HG02759 (cell line): ENCODE measurements at regions not wholly inside any gene's neighbourhood (a gene's known extent, or its start where the extent isn't known, plus 50 kb on each side); places are given as distances from the start of the nearest gene placed in this dataset.

ENCODE experiments used
- ATAC-seq: cut with Tn5 transposase; IDR thresholded peaks from one replicate; pipeline ENCODE4 v1.9.1; 2021; ENCODE audit warnings: mild to moderate bottlenecking, moderate library complexity; ENCODE audit not compliant: unreplicated experiment

DNA sequence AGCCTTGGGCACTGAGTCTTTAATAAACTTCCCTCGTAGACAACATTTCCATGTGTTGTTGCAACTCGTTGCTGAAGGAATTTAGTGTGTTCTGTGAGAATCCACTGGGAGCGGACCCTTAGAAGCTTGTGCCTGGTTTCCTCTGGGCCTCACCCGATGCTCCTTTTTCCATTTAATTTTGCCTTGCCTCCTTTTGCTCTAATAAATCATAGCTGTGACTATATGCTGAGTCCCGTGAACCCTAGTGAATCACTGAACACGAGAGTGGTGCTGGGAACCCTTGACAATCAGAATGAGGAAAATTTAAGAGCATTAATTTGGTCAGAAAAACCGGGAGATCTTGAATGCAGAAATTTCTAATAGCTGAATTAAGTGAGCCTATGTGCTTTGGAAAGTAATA, 291.1 kb upstream of the ZNF608 start:
- ATAC-seq: no peak

GRCh38 chr5:125038477-125038876, 292.0 kb upstream of the ZNF608 start:
- no peak for ATAC-seq

- ATAC-seq: no peak
These were observed 295.4 kb upstream of the ZNF608 start for GRCh38 chr5:125041798-125042197.

- ATAC-seq: no peak
These were observed 295.9 kb upstream of the ZNF608 start for GRCh38 chr5:125042261-125042890.

DNA sequence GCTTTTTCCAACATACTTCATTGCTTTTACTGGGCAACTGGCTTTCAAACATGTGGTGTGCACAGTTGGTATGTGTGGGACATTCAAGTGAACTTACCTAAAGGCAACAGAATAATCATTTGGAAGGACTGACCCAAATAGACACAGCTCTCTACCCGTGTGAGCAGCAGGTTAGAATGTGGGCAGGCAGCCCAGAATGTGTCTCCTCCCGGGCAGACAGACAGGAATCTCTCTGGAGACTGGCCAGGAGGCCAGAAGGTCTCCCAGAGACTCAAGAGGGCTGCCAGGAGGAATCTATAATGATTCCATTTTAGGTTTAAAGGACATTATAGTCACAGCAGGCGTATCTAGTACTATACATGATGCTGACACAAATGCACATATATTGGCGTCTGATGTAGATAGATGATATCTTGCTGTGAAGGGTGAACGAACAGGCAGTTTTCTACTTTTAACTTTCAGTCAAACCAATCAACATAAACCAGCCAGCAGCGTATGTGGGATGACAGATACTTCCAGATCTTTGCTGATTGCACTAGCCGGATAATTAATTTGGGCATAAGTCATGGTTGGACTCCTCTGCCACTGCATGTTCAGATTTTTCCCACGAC, 297.4 kb upstream of the ZNF608 start:
- no peak for ATAC-seq

DNA sequence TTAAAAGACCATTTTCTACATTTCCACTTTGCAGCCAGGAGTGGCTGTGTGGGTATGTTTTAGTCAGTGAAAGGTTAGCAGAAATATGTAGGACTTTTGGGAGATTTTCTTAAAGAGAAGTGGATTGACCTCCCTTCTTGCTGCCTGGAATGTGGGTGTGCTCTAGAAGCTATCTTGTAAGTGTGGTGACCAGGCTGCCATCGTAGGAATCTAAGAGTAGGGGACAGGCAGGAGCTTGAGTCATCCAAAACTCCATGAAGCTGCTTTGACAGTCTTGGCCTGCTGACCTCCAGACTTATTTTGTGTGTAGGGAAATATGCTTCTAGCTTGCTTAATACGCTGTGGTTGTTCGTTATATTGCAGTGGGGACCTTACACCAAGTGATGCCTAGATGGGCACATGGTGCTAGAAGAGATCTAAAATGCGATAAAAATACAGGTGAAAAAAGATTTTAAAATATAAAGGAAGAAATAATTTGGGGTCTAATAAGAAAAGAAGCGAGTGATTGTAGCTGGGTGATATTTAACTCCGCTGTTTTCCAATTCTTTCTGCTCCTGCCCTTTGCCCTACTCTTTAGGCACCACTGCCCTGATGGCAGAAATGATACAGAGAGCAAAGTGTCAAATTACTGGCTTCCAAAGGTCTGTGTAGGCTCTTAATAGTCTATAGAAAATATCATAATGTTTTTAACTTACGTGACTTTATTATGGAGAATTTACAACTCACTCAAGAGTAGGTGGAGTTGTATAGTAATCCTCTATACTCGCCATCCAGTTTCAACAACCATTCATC, 298.2 kb upstream of the ZNF608 start:
- ATAC-seq: no peak

GRCh38 chr5:125045646-125046045, 299.2 kb upstream of the ZNF608 start:
- ATAC-seq: no peak

- no peak for ATAC-seq
These were observed 300.4 kb upstream of the ZNF608 start for GRCh38 chr5:125046838-125047237.

DNA sequence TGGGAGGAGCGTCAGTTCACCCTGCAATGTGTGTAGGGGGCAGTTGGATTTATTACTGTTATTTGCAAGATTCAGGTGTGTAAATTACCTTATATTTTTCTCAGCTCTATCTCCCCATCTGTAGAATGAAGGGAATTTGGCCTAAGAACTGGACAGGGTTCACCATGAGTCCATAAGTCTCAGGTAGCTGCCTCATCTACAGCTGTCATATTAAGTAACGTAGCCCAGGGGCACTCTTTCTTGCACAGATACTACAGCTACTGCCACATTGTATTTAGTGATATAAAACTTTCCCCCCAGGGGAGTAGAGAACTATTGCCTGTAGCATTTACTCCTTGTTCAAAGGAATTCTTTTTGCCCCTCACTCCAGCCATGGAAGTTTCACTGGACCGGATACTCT, 301.4 kb upstream of the ZNF608 start:
- ATAC-seq: no peak

DNA sequence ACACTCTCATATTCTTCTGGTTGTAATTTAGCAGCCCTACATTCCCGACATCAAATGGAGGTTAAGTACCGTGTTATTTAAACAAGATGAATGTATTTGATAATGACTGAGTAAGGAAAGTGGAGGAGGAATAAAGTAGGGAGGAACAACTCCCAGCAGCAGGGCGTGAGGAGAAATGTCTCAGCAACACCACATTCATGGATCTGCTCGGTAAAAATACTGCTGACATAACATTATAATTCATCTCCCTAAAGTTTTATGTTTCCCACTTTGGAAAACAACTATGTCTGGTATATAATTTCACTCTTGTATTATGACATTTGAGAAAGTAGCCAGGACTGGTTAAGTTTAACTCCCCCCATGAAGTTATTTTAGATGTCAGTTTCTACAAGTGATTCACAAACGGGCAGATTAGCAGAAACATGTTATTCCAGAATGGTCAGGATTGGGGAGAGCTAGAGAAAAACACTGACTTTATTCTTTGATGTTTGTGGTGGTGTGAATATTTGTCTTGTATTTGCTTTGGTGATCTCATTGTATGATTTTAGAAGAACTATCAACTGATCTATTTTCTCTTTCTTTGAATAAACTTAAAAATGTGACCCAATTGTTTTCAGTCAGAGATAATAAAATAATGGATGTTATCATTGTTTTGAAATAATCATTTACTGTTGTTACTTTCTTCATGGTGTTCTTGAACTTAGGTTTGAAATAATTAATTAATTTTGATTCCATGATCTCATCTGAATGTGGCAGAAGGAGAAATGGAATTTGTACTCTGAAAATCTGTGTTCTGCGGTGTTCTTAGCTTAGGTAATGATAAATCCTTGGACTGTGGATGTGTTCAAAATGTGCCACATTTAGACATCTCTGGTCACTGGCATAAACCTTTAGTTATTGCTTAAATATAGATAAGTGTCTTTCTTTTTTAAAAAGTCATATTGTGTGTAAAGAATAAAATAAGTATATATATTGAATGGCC, 303.6 kb upstream of the ZNF608 start:
- no peak for ATAC-seq

DNA sequence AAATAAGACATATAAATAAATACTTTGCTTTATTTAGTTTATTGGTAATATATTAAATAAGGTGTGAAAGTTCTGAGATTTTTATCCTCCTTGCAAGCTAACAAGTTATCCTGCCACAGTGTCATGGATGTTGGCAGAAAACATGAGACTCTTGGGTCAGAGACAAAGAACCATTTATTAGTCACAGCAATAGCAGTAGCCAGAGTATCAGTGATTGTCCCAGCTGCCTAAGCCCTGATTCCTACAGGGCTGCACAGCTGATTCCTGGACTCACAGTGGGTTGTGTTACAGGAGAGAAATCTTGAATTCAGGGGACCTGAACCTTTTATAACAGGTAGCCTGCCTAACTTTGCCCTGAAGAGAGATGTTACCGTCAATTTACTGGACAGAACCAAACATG, 304.5 kb upstream of the ZNF608 start:
- ATAC-seq: no peak

GRCh38 chr5:125052584-125052983, 306.1 kb upstream of the ZNF608 start:
- no peak for ATAC-seq

- ATAC-seq: no peak
These were observed 306.7 kb upstream of the ZNF608 start for GRCh38 chr5:125053179-125053578.

DNA sequence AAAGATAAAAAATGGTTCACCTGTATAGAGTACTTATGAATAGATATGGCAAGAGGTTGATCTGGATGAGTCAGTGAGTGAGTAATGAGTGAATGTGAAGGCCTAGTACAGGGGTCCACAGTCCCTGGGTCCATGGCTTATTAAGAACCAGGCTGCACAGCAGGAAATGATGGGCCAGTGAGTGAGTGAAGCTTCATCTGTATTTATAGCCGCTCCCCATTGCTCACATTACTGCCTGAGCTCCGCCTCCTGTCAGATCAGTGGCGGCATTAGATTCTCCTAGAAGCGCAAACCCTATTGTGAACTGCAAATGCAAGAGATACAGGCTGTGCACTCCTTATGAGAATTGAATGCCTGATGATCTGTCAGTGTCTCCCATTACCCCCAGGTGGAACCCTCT, 307.7 kb upstream of the ZNF608 start:
- ATAC-seq: no peak

GRCh38 chr5:125056671-125057485, 310.4 kb upstream of the ZNF608 start:
- ATAC-seq: no peak

GRCh38 chr5:125057912-125058826, 311.7 kb upstream of the ZNF608 start:
- no peak for ATAC-seq

- ATAC-seq: no peak
These were observed 313.0 kb upstream of the ZNF608 start for GRCh38 chr5:125059255-125060002.

DNA sequence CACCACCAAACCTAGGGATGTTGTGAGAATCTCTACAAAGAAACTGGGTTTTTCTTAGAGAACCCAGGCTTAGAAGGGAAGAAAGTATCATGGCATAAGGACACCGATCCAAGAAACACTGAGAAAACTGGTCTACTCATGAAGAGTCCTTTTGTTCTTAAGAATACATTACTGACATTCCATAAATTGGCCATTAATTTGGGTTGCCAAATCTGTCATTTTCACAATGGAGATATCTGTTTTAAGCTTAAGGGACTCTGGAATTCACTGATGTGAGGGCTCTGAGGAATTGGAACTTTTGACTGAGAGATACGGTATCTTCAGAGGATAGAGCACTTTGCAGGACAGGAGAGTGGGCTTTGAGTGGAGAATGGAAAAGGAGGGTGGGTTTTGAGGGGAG, 315.3 kb upstream of the ZNF608 start:
- no peak for ATAC-seq
